CD8-positive, alpha-beta memory T cell (primary cell): ENCODE measurements at regions not wholly inside any gene's neighbourhood (a gene's known extent, or its start where the extent isn't known, plus 50 kb on each side); places are given as distances from the start of the nearest gene placed in this dataset.

Experiments
- CTCF ChIA-PET: fragments of 350-600 bp; sonication (Branson Sonifier 250); formaldehyde crosslinking; loops from one replicate; lab custom pipeline; 2021; ENCODE audit warnings: antibody characterized with exemption; lab: Charles Lee
- POLR2A ChIA-PET: fragments of 350-600 bp; sonication (Branson Sonifier 250); formaldehyde crosslinking; loops from one replicate; lab custom pipeline; 2021; ENCODE audit warnings: antibody characterized with exemption; lab: Charles Lee
- DNase-seq, 5 donors: peaks; one replicate each; pipeline versions ENCODE4 v3.0.0 to v3.0.0-alpha.2; 2020 to 2022; ENCODE audit warnings: mixed read lengths in 1 of 5
- H3K27ac ChIP-seq: one replicate; pipeline ENCODE4 v1.7.0; 2013; ENCODE audit warnings: low read depth, mild to moderate bottlenecking, low read length, moderate library complexity
- H3K27me3 ChIP-seq: 2 replicates; pipeline ENCODE4 v1.7.0; 2013; ENCODE audit warnings: low read length, mild to moderate bottlenecking; ENCODE audit not compliant: insufficient read depth, poor library complexity, severe bottlenecking
- H3K36me3 ChIP-seq: 2 replicates; pipeline ENCODE4 v1.7.0; 2013; ENCODE audit warnings: mild to moderate bottlenecking, low read length, moderate library complexity; ENCODE audit not compliant: insufficient read depth
- H3K4me1 ChIP-seq: 2 replicates; pipeline ENCODE4 v1.7.0; 2013; ENCODE audit warnings: mild to moderate bottlenecking, low read length, moderate library complexity; ENCODE audit not compliant: insufficient read depth
- H3K4me3 ChIP-seq: 2 replicates; pipeline ENCODE4 v1.7.0; 2013; ENCODE audit warnings: mild to moderate bottlenecking, low read length
- H3K9me3 ChIP-seq: 2 replicates; pipeline ENCODE4 v1.7.0; 2013; ENCODE audit warnings: mild to moderate bottlenecking, low read length
- H3K27ac Mint-ChIP-seq, 8 donors: one replicate each; pipeline ENCODE4 v1.8.0; 2020 to 2021; ENCODE audit warnings: mixed read lengths in 8 of 8, mild to moderate bottlenecking in 6 of 8, inconsistent platforms in 3 of 8, moderate library complexity in 3 of 8
- H3K27me3 Mint-ChIP-seq, 2 donors: one replicate each; pipeline ENCODE4 v1.8.0; 2020 to 2021; ENCODE audit warnings: mixed read lengths in 2 of 2, mild to moderate bottlenecking in 1 of 2, moderate library complexity in 1 of 2
- H3K36me3 Mint-ChIP-seq, 3 donors: one replicate each; pipeline ENCODE4 v1.8.0; 2020 to 2021; ENCODE audit warnings: mixed read lengths in 3 of 3, inconsistent platforms in 1 of 3, mild to moderate bottlenecking in 1 of 3
- H3K4me1 Mint-ChIP-seq, 3 donors: one replicate each; pipeline ENCODE4 v1.8.0; 2020 to 2021; ENCODE audit warnings: mixed read lengths in 3 of 3, inconsistent platforms in 1 of 3, mild to moderate bottlenecking in 1 of 3
- H3K4me3 Mint-ChIP-seq, 7 donors: one replicate each; pipeline ENCODE4 v1.8.0; 2020 to 2021; ENCODE audit warnings: mixed read lengths in 7 of 7, mild to moderate bottlenecking in 6 of 7, moderate library complexity in 4 of 7, inconsistent platforms in 2 of 7
- H3K9me3 Mint-ChIP-seq, 5 donors: one replicate each; pipeline ENCODE4 v1.8.0; 2020 to 2022; ENCODE audit warnings: mixed read lengths in 5 of 5, mild to moderate bottlenecking in 3 of 5, moderate library complexity in 2 of 5, inconsistent platforms in 1 of 5

GRCh38 chr20:63085151-63085861, 78.5 kb upstream of the BHLHE23 start:
- POLR2A ChIA-PET = no interaction called here
- Histone ChIP-seq H3K4me3 (no peak overlapping the region), H3K27ac (no peak overlapping the region), H3K27me3 (no peaks in the 10 kb centered on the region), H3K4me1 (no peaks in the 10 kb centered on the region), H3K9me3 (no peaks in the 10 kb centered on the region), H3K36me3 (no peaks in the 10 kb centered on the region)
- no peaks in the 10 kb centered on the region for H3K36me3 Mint-ChIP-seq
- CTCF ChIA-PET = no interaction called here
- DNase-seq = peak in 1 of 5 donors; percentile 36
- H3K9me3 Mint-ChIP-seq = peaks cover 0 to 2% (median 0%) of the 10 kb centered on the region in 5 donors
- H3K4me1 Mint-ChIP-seq = no peaks in the 10 kb centered on the region
- H3K27ac Mint-ChIP-seq = peak overlapping the region in 2 of 8 donors; percentile 14 to 80
- H3K4me3 Mint-ChIP-seq = no peak overlapping the region
- H3K27me3 Mint-ChIP-seq = peaks cover 17 to 34% of the 10 kb centered on the region in 2 donors

DNA sequence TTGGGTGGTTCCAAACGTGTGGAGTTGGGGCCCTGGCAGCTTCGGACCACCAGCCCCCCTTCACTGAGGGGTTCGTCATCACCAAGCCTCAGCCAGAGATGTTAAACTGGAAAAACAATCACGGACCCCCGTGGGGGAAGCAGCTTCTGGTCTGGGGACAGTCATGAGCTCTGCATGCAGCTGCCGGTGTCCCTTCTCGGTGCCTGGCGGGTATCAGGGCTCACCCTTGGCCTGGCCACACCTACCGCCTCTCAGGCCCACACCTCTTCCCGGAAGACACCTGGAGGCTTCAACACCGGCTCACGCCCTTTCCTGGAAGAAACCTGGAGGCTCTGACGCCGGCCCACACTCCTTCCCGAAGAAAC, 77.8 kb upstream of the BHLHE23 start:
- Histone ChIP-seq H3K4me1 (no peaks in the 10 kb centered on the region), H3K36me3 (no peaks in the 10 kb centered on the region), H3K4me3 (no peak overlapping the region), H3K27me3 (no peaks in the 10 kb centered on the region), H3K27ac (no peak overlapping the region), H3K9me3 (no peaks in the 10 kb centered on the region)
- H3K27ac Mint-ChIP-seq = no peak overlapping the region
- peak in 1 of 5 donors; percentile 26 for DNase-seq
- no peaks in the 10 kb centered on the region for H3K4me1 Mint-ChIP-seq
- CTCF ChIA-PET = no interaction called here
- peaks cover 17 to 41% of the 10 kb centered on the region in 2 donors for H3K27me3 Mint-ChIP-seq
- POLR2A ChIA-PET = no interaction called here
- no peak overlapping the region for H3K4me3 Mint-ChIP-seq
- no peaks in the 10 kb centered on the region for H3K36me3 Mint-ChIP-seq
- H3K9me3 Mint-ChIP-seq = peaks cover under 1 to 7% (median 4%) of the 10 kb centered on the region in 5 donors

DNA sequence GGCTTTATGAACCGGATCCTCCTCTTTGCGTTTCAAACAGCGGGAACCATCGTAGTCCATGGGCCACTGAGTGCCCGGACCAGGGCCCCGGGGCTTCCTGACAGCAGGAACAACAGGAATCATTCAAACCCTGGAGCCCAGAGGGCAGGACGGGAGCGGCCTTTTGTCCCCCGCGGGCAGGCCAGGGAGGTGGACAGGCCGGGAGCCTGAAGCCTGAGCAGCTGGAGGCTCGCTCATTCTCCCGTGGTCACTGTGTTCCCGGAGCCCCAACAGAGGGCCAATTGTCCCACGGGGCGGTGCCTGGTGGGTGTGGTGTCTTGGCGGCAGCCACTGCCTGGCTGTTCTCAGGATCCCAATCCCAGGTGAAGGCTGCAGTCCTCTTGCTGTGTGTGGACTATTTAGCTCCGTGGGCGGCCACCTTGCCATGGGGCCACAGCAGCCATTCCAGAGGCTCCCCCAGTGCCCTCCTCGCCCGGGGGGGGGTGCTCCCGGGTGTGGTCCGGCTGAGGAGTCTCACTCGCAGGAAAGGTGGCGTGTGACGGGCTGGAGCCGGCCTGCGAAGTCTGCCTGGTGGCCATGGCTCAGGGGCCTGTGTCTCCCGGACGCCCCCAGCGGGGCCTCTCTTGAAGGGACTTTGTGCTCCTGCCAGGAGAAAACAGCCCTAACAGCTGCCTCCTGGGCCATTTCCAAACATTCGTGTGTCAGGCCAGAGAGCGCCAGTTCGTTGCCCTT, 77.2 kb upstream of the BHLHE23 start:
- Mint-ChIP-seq H3K27me3 (peaks cover 16 to 47% of the 10 kb centered on the region in 2 donors), H3K4me3 (no peak overlapping the region), H3K36me3 (no peaks in the 10 kb centered on the region), H3K9me3 (peaks cover 6 to 11% (median 8%) of the 10 kb centered on the region in 5 donors), H3K27ac (no peak overlapping the region), H3K4me1 (no peaks in the 10 kb centered on the region)
- H3K9me3 ChIP-seq = no peaks in the 10 kb centered on the region
- H3K4me3 ChIP-seq = no peak overlapping the region
- H3K27ac ChIP-seq = no peak overlapping the region
- H3K4me1 ChIP-seq = no peaks in the 10 kb centered on the region
- no peaks in the 10 kb centered on the region for H3K27me3 ChIP-seq
- POLR2A ChIA-PET = no interaction called here
- CTCF ChIA-PET = no interaction called here
- no peaks in the 10 kb centered on the region for H3K36me3 ChIP-seq
- DNase-seq = peak in 1 of 5 donors; percentile 32

GRCh38 chr20:63082939-63083735, 76.4 kb upstream of the BHLHE23 start:
- peaks cover 18 to 51% of the 10 kb centered on the region in 2 donors for H3K27me3 Mint-ChIP-seq
- peaks cover 4% of the 10 kb centered on the region for H3K9me3 ChIP-seq
- H3K4me3 Mint-ChIP-seq = no peak overlapping the region
- ChIA-PET CTCF (no interaction called here), POLR2A (no interaction called here)
- no peaks in the 10 kb centered on the region for H3K4me1 Mint-ChIP-seq
- H3K36me3 Mint-ChIP-seq = no peaks in the 10 kb centered on the region
- H3K9me3 Mint-ChIP-seq = peaks cover 14 to 18% (median 17%) of the 10 kb centered on the region in 5 donors
- no peaks in the 10 kb centered on the region for H3K36me3 ChIP-seq
- no peak overlapping the region for H3K27ac ChIP-seq
- H3K4me1 ChIP-seq = no peaks in the 10 kb centered on the region
- peak in 1 of 5 donors; percentile 37 for DNase-seq
- no peak overlapping the region for H3K27ac Mint-ChIP-seq
- no peaks in the 10 kb centered on the region for H3K27me3 ChIP-seq
- no peak overlapping the region for H3K4me3 ChIP-seq

- CTCF ChIA-PET = no interaction called here
- peaks cover 0 to 1% (median 0%) of the 10 kb centered on the region in 3 donors for H3K36me3 Mint-ChIP-seq
These were observed 75.7 kb upstream of the BHLHE23 start for GRCh38 chr20:63082308-63082938.

GRCh38 chr20:63081831-63082230, 75.1 kb upstream of the BHLHE23 start:
- POLR2A ChIA-PET = no interaction called here
- DNase-seq = no peak
- H3K27me3 Mint-ChIP-seq = peaks cover 20 to 57% of the 10 kb centered on the region in 2 donors
- H3K9me3 Mint-ChIP-seq = peaks cover 25 to 31% (median 29%) of the 10 kb centered on the region in 5 donors
- no peaks in the 10 kb centered on the region for H3K4me1 ChIP-seq
- no peaks in the 10 kb centered on the region for H3K27me3 ChIP-seq
- no peak overlapping the region for H3K4me3 ChIP-seq
- H3K4me1 Mint-ChIP-seq = no peaks in the 10 kb centered on the region
- H3K27ac Mint-ChIP-seq = no peak overlapping the region
- H3K36me3 Mint-ChIP-seq = peaks cover 0 to 6% (median 0%) of the 10 kb centered on the region in 3 donors
- H3K4me3 Mint-ChIP-seq = no peak overlapping the region
- no peaks in the 10 kb centered on the region for H3K36me3 ChIP-seq
- H3K27ac ChIP-seq = no peak overlapping the region
- H3K9me3 ChIP-seq = peaks cover 4% of the 10 kb centered on the region
- CTCF ChIA-PET = no interaction called here

More at GRCh38 chr20:63082308-63082938, 75.7 kb upstream of the BHLHE23 start:
- peak in 1 of 5 donors; percentile 48 for DNase-seq
- Mint-ChIP-seq H3K27me3 (peaks cover 20 to 54% of the 10 kb centered on the region in 2 donors), H3K4me1 (no peaks in the 10 kb centered on the region), H3K27ac (no peak overlapping the region), H3K9me3 (peaks cover 19 to 25% (median 24%) of the 10 kb centered on the region in 5 donors), H3K4me3 (no peak overlapping the region)
- peaks cover 4% of the 10 kb centered on the region for H3K9me3 ChIP-seq
- POLR2A ChIA-PET = no interaction called here
- no peak overlapping the region for H3K4me3 ChIP-seq
- H3K4me1 ChIP-seq = no peaks in the 10 kb centered on the region
- H3K27me3 ChIP-seq = no peaks in the 10 kb centered on the region
- H3K27ac ChIP-seq = no peak overlapping the region
- H3K36me3 ChIP-seq = no peaks in the 10 kb centered on the region

DNA sequence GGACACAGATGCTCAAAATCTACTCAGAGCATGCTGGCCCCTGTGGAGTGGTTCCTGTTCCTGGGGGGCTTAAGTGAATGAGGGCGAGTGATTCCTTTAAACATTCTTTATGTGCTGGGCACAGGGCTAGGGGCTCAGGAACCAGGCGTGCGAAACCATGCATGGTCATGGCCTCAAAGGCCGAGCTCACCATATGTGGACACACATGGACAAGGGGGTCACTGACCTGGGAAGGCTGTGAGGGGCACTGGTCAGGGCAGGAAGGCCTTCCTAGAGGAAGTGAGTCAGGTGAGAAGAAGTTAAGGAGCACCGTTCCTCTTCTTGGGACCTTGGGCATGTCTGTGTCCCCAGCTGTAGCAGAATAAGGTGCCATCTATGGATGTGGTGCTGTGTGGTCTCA, 74.6 kb upstream of the BHLHE23 start:
- Mint-ChIP-seq H3K27me3 (peaks cover 20 to 62% of the 10 kb centered on the region in 2 donors), H3K36me3 (peaks cover 0 to 8% (median 0%) of the 10 kb centered on the region in 3 donors), H3K4me3 (no peak overlapping the region), H3K9me3 (peaks cover 29 to 35% (median 33%) of the 10 kb centered on the region in 5 donors), H3K27ac (no peak overlapping the region), H3K4me1 (no peaks in the 10 kb centered on the region)
- no peak for DNase-seq
- CTCF ChIA-PET = no interaction called here
- H3K4me1 ChIP-seq = no peaks in the 10 kb centered on the region
- H3K36me3 ChIP-seq = no peaks in the 10 kb centered on the region
- peaks cover 8% of the 10 kb centered on the region for H3K9me3 ChIP-seq
- no peaks in the 10 kb centered on the region for H3K27me3 ChIP-seq
- H3K27ac ChIP-seq = no peak overlapping the region
- no peak overlapping the region for H3K4me3 ChIP-seq
- POLR2A ChIA-PET = no interaction called here
